Osteoblast (primary cell): ENCODE measurements at regions not wholly inside any gene's neighbourhood (a gene's known extent, or its start where the extent isn't known, plus 50 kb on each side); places are given as distances from the start of the nearest gene placed in this dataset.

Experiments
- DNase-seq: peaks from one replicate; pipeline ENCODE4 v3.0.0; 2011; ENCODE audit warnings: low spot score, mixed read lengths; ENCODE audit not compliant: insufficient read length; ENCODE audit errors: missing footprints
- H2AFZ ChIP-seq: 2 replicates; pipeline ENCODE4 v1.6.0; 2011; ENCODE audit warnings: mild to moderate bottlenecking, low read length
- H3K27ac ChIP-seq: 2 replicates; pipeline ENCODE4 v1.5.1; 2011; ENCODE audit warnings: mild to moderate bottlenecking, low read depth, low read length, moderate library complexity
- H3K27me3 ChIP-seq: 2 replicates; pipeline ENCODE4 v1.6.0; 2012; ENCODE audit warnings: mild to moderate bottlenecking, control low read depth, inconsistent platforms, low read length, moderate library complexity; ENCODE audit not compliant: insufficient read depth
- H3K36me3 ChIP-seq: 2 replicates; pipeline ENCODE4 v1.5.1; 2011; ENCODE audit warnings: mild to moderate bottlenecking, low read length, control low read depth, moderate library complexity; ENCODE audit not compliant: insufficient read depth
- H3K4me1 ChIP-seq: 2 replicates; pipeline ENCODE4 v1.5.1; 2011; ENCODE audit warnings: mild to moderate bottlenecking, low read length, control low read depth, moderate library complexity; ENCODE audit not compliant: insufficient read depth
- H3K4me2 ChIP-seq: 2 replicates; pipeline ENCODE4 v1.6.0; 2011; ENCODE audit warnings: mild to moderate bottlenecking, low read length; ENCODE audit not compliant: insufficient read depth
- H3K4me3 ChIP-seq: fragments of 200-600 bp; sonication (generic); 3 replicates; pipeline ENCODE4 v1.5.1; 2012; ENCODE audit warnings: mild to moderate bottlenecking, low read length, inconsistent platforms; ENCODE audit not compliant: insufficient read depth
- H3K79me2 ChIP-seq: 2 replicates; pipeline ENCODE4 v1.6.0; 2012; ENCODE audit warnings: mild to moderate bottlenecking, low read length, control low read depth, inconsistent platforms; ENCODE audit not compliant: insufficient read depth
- H3K9me3 ChIP-seq: 2 replicates; pipeline ENCODE4 v1.5.1; 2011; ENCODE audit warnings: low read depth, low read length, control low read depth
- H4K20me1 ChIP-seq: 2 replicates; pipeline ENCODE4 v1.6.0; 2012; ENCODE audit warnings: mild to moderate bottlenecking, low read length, control low read depth; ENCODE audit not compliant: insufficient read depth
- TF ChIP-seq, protein P1 (sequence below): IDR thresholded peaks from 2 replicates; pipeline ENCODE4 v1.5.1; 2011; ENCODE audit warnings: mild to moderate bottlenecking, low read depth, low read length, moderate library complexity; ENCODE audit errors: extremely low read depth

DNA sequence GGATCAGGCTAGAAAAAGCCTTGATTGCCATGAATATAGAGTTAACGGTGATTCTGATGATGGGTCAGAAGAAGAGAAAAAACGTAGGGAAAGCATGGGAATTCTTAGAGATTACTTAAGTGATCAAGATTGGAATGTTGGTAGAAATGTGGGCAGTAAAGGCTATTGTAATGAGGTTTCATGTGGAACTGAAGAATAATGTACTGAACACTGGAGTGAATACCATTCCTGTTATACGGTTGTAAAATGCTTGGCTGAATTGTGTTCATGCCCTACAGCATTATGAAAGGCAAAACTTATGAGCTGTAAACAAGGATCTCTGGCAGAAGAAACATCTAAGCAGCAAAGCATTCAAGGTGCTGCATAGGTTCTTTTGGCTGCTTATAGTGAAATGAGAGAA, 414.1 kb upstream of the CBLB start:
- Histone ChIP-seq H3K36me3 (no peaks in the 10 kb centered on the region), H4K20me1 (no peaks in the 10 kb centered on the region), H3K4me2 (no peak overlapping the region), H3K79me2 (no peaks in the 10 kb centered on the region), H3K27ac (no peak overlapping the region), H3K9me3 (no peaks in the 10 kb centered on the region), H3K4me1 (no peaks in the 10 kb centered on the region), H3K4me3 (no peak overlapping the region), H2AFZ (no peak overlapping the region), H3K27me3 (no peaks in the 10 kb centered on the region)
- DNase-seq = no peak
- TF ChIP-seq, protein P1, sequence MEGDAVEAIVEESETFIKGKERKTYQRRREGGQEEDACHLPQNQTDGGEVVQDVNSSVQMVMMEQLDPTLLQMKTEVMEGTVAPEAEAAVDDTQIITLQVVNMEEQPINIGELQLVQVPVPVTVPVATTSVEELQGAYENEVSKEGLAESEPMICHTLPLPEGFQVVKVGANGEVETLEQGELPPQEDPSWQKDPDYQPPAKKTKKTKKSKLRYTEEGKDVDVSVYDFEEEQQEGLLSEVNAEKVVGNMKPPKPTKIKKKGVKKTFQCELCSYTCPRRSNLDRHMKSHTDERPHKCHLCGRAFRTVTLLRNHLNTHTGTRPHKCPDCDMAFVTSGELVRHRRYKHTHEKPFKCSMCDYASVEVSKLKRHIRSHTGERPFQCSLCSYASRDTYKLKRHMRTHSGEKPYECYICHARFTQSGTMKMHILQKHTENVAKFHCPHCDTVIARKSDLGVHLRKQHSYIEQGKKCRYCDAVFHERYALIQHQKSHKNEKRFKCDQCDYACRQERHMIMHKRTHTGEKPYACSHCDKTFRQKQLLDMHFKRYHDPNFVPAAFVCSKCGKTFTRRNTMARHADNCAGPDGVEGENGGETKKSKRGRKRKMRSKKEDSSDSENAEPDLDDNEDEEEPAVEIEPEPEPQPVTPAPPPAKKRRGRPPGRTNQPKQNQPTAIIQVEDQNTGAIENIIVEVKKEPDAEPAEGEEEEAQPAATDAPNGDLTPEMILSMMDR = no peak

DNA sequence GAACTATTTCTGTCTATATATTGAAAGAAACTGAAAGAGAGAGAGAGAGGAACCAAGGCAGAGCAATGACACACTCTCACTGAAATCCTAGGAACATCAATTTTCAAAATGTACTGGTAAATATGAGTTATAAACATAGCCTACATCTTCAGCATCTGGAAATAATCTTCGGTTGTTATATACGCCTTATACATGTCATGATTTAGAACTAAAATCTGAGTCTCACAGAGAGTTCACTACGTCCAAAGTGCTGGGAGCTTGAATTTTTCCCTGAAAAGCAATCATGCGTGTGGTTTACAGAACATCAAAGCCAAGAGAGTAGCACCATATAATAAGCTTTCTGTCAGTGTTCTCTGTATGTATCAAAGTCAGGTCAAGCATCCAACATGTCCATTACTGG, 420.0 kb upstream of the CBLB start:
- no peak overlapping the region for H2AFZ ChIP-seq
- no peaks in the 10 kb centered on the region for H3K27me3 ChIP-seq
- H3K9me3 ChIP-seq = no peaks in the 10 kb centered on the region
- H3K36me3 ChIP-seq = no peaks in the 10 kb centered on the region
- TF ChIP-seq, protein P1 = no peak
- H3K27ac ChIP-seq = no peak overlapping the region
- no peaks in the 10 kb centered on the region for H4K20me1 ChIP-seq
- H3K4me1 ChIP-seq = no peaks in the 10 kb centered on the region
- no peaks in the 10 kb centered on the region for H3K79me2 ChIP-seq
- no peak overlapping the region for H3K4me3 ChIP-seq
- no peak for DNase-seq
- H3K4me2 ChIP-seq = no peak overlapping the region

DNA sequence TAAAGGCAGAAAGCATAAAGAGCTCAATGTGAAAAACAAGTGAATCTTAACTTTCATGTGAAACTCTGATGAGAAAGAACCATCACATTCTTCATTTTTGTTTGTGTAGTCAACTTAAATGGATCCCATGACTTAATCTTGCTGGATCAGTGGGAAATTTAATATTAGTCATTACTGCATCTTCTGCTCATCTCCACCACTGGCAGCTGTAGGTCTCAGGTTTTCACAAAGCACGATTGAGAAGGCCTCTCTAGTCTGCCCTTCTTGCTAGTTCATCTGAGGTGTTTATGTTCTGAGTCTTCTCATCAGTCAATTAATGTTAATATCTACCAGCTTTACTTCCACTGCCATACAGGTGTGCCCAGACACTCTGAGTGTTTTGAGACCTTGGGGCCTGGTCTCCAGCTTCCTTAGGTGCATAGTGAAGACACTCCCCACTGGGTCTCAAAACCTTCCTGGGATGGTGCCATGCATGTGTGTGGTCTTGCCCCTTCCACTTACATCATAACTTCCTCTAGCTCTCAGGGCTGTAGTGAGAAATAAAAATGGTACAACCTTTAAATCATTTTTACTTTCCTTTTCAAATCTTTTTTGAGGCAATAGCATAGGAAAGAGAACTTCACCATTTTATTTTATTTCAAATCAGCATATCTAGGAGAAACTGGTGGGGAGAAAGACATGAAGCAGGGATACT, 421.6 kb upstream of the CBLB start:
- Histone ChIP-seq H4K20me1 (no peaks in the 10 kb centered on the region), H3K4me2 (no peak overlapping the region), H3K4me1 (no peaks in the 10 kb centered on the region), H2AFZ (no peak overlapping the region), H3K27ac (no peak overlapping the region), H3K36me3 (no peaks in the 10 kb centered on the region), H3K9me3 (no peaks in the 10 kb centered on the region), H3K4me3 (no peak overlapping the region), H3K27me3 (no peaks in the 10 kb centered on the region), H3K79me2 (no peaks in the 10 kb centered on the region)
- no peak for DNase-seq
- TF ChIP-seq, protein P1 = no peak

DNA sequence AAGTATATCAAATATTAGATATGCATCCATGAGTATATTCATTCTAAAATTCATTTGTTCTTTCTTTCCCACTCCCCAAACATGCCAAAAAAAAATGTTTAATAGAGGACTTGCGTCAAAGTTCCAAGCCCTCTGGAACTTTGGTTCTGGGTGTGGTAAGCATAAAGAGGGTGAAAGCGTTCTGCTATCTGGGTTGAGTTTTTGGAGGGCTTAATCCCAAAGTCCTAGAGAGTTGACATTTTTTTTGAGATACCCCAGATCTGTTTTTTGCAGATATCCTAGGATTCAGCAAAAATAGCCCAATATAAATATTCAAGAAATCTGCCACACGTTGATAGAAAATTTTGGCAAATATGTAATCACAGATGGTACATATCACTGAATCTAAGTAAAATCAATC, 424.3 kb upstream of the CBLB start:
- Histone ChIP-seq H3K4me2 (no peak overlapping the region), H3K79me2 (no peaks in the 10 kb centered on the region), H3K36me3 (no peaks in the 10 kb centered on the region), H3K27me3 (no peaks in the 10 kb centered on the region), H3K27ac (no peak overlapping the region), H2AFZ (no peak overlapping the region), H3K4me1 (no peaks in the 10 kb centered on the region), H3K4me3 (no peak overlapping the region), H4K20me1 (no peaks in the 10 kb centered on the region), H3K9me3 (no peaks in the 10 kb centered on the region)
- TF ChIP-seq, protein P1 = no peak
- no peak for DNase-seq
